ENCODE measurements at regions not wholly inside any gene's neighbourhood (a gene's known extent, or its start where the extent isn't known, plus 50 kb on each side); places are given as distances from the start of the nearest gene placed in this dataset.

DNA sequence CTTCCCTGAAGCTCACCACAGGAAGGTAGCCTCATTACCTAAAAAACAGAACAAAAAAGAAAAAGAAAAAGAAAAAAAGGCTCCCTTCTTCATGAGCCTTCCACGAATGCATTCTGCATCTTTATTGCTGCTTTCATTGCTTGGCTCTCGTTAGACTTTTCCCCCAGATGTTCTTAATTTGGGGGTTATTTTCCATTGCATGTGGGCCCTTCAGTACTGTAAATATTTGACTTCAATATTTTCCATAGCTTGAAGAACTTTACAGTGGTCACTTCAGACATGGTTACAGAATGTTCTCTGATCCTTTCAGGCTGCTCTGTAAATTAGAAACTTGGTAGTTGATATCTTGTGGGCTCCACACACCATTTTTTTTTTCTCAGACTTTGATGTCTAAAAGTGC, 65.6 kb upstream of the COPS8 start:
- DNase-seq: no peak

DNA sequence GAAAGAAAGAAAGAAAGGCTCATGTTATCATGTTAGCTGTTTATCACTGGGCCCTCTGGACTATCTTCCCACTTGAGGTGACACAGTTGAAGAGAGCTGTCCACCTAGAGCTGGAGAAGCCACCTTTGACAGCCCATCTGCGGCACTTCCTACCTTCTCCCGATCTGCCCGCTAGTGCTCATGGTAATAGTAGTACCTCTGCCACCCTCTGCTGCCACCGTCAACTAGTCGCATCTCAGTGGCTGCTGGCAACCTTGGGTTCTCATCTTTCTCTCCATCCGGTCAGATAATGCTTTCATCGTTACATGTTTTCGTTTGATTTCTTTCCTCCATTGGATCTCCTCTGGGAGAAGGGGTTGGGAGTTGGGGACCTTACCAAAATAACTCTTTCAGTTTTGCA, 63.2 kb upstream of the COPS8 start:
- no peak for DNase-seq

DNA sequence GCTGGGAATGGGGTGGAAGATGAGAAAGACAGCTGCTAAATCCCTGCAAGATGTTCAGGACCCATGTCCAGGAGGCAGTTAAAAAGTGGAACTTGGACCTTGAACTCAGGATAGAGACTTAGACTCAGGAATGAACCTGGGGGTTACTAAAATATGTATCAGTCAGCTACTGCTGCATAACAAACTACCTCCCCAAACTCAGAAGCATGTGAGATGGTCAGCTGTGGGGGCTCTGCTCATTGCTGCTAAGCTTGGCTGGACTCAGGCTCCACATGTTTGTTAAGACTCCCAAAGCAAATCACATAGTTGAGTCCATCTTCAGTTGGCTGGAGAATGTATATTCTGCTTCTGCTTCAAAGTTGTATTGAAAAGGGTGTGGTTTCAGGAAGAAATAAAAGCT, 61.4 kb upstream of the COPS8 start:
- no peak for DNase-seq

DNA sequence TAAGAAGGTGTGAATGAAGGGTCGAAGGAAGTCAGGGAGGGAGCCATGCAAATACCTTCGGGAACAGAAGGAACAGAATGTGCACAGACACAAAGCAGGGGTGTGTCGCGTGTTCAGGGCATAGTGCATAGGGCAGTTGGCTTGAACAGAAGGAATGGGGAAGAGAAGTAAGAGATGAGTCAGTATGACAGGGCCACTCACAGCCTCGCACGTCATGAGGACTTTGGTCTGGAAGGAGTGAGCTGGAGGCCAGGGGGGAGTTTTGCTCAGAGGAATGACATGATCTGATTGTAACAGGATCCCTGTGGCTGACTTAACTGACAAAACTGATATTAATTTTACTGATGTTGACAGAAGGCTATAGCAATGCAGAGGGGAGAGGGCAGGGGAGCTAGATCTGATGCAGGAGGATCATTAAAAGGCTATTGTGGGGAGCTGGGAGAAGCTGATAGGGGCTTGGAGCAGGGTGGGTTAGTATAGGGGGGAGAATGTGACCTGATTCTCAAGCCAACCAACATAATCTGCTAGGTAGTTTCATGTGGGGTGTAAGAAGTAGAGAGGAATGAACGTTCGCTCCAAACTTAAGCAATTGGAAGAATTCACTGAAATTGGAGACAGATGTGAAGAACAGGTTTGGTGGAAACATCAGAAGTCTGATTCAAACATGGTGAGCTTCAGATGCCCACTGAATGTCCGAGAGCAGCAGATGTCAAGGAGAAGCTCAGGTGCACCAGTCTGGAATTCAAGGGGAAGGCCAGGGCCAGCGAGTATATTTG, 60.4 kb upstream of the COPS8 start:
- DNase-seq: no peak

DNA sequence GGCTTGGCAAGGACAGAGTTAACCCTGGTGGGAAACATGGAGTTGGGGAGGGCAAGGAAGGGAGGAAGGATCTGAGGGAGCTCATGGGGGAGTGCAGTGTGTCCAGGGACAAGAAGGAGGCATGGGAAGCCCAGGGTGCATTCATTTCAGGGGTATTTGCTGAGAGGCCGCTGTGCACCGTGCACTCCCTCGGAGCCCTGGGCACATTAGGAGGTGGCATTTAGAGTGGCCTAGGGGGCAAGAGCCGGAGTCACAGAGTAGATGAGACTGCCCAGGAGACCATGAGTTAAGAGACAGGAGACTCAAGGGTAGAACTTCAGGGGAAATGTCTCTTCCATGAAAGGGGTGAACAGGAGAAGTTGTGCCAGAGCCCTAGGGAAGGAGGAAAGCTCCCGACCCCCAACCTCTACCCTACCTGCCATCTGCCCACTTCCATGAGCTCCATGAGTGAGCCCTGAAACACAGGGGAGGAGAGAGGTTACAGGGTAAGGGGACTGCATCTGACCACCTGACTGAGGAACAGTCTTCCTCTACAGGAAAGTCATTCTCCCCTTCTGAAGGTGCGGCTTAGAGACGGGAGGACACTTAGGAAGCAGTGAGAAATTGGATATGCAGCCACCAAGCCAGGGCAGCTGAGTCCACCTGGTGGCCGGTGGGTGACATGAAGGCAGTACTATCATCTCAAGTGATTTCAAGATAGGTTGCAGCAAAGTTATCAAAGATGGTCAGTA, 58.5 kb upstream of the COPS8 start:
- peak; percentile 58 for DNase-seq

DNA sequence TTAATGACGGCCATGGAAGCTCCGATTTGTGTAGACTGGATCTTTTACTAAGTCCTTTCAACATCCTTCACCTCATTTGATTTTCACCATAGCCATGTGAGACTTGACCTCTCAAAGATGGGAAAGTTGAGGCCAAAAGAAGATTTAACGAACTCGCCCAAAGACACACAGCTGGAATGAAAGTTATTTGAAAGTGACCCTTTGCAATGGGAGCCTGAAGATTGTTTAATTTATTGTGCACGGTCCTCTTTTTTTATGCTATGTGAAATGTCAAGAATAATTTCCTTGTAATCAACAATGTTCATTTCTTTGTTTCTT, 58.0 kb upstream of the COPS8 start:
- no peak for DNase-seq

DNA sequence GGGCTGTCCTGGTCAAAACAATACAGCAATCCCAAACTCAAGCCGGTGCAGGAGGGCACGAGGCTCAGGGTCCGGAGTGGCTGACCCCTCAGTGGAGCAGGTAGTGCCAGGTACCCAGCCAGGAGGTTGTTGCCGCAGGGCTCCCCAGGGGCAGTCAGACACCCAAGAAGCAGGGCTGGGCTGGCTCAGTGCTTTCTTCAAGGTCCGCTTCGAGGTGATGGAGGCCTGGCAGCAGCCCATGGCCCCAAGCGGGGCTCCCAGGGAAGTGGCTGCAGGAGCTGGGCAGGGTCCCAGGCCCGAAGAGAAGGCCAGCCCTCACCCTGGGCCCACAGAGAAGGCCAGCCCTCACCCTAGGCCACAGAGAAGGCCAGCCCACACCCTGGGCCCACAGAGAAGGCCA, 55.3 kb upstream of the COPS8 start:
- DNase-seq: no peak

DNA sequence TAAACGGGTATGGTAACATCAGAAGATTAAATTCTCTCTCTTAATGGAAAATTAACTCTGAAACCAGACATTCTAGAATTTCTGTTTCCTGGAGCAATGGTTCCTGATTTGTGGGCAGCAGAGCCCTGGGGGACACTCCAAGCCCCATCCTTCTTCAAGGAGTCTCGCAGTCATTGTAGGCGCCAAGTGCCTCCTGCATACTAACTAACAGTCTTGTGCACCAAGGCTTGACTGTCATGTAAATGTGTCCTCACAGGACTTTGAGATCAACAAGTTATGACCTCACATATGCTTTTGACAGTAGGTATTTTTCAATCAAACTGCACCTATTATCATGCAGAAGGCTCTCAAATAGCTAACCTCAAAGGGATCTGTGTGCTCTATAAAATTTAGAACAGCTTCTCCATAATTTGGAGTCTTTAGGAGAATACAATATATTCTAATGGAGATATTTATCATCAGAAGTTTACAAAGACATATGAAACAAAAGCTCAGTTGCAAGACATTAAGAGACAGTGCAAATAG, 52.1 kb upstream of the COPS8 start:
- no peak for DNase-seq

DNA sequence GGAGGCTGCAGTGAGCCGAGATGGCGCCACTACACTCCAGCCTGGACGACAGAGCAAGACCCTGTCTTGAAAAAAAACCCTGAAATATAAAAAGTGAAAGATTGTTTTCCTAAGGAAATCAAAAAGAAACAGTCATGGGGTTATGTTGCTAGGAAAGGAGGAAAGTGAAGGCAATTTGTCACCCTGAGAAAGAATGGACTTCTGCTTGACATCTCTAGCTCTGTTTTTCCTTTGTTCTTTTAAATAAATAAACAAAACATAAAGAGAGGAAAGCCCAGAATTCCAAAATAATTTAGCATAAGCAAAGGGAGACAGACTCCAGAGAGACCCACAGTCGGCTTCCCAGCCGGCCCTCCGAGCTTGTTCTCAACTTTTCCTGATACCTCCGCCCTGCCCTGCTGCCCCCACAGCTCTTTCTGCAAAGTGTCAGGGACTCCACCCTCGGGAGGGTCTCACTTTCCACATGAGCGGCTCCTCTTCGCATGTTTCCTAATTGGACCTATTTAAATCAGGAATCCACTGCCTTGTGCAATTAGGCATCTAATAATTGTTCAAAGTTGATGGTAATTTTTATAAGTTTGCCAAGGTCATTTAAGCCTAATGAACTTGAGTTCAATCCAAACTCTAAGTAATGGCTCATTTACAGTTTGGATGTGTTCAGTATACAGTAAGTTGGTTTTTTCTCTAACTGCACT, 49.8 kb upstream of the COPS8 start:
- no peak for DNase-seq

Data from activated CD8-positive, alpha-beta memory T cell treated with anti-CD3 and anti-CD28 coated beads, Interleukin-2, amount 50 U/mL, for 48 hours (primary cell).